SK-N-SH (cell line): ENCODE measurements at regions not wholly inside any gene's neighbourhood (a gene's known extent, or its start where the extent isn't known, plus 50 kb on each side); places are given as distances from the start of the nearest gene placed in this dataset.

Experiments used
- CTCF ChIA-PET: fragments of 300-600, 350-600 bp; formaldehyde crosslinking; extraction: SDS; loops from one replicate; lab custom pipeline; 2021; lab: Yijun Ruan, JAX
- POLR2A ChIA-PET: fragments of 350-600 bp; sonication (Branson Sonifier 250); formaldehyde crosslinking; extraction: SDS; loops from one replicate; lab custom pipeline; 2020; ENCODE audit warnings: antibody characterized with exemption, inconsistent platforms; lab: Yijun Ruan, JAX
- DNase-seq: peaks from one replicate; pipeline ENCODE4 v3.0.0; 2012
- H2AFZ ChIP-seq: fragments of 200-600 bp; sonication (generic); 2 replicates; pipeline ENCODE4 v1.8.1; 2016; ENCODE audit warnings: antibody characterized with exemption, mild to moderate bottlenecking, low read depth
- H3F3A ChIP-seq: fragments of 200-600 bp; sonication (generic); replicated peaks from 2 replicates; pipeline ENCODE3; 2016; ENCODE audit warnings: antibody characterized with exemption, mild to moderate bottlenecking; ENCODE audit not compliant: insufficient read depth
- H3K27ac ChIP-seq, 2 experiments: fragments of 200-500 bp in 1 of 2; fragments of 200-600 bp in 1 of 2; sonication (Bioruptor generic) in 1 of 2; sonication (generic), shearing (Covaris generic) in 1 of 2; 2 replicates each; pipeline versions ENCODE4 v1.5.1 to v1.6.1; 2014 to 2016; ENCODE audit warnings: low read depth in 2 of 2, inconsistent platforms in 1 of 2, low read length in 1 of 2, mild to moderate bottlenecking in 1 of 2, mixed read lengths in 1 of 2
- H3K27me3 ChIP-seq: fragments of 200-600 bp; sonication (generic), shearing (Covaris generic); 2 replicates; pipeline ENCODE4 v1.6.1; 2016; ENCODE audit warnings: mixed run types; ENCODE audit not compliant: insufficient read depth
- H3K36me3 ChIP-seq, 2 experiments: fragments of 200-500 bp in 1 of 2; fragments of 200-600 bp in 1 of 2; sonication (Bioruptor generic) in 1 of 2; sonication (generic) in 1 of 2; replicated peaks in 1 of 2; 2 replicates each; pipeline versions ENCODE3 to v1.5.1; 2014 to 2016; ENCODE audit warnings: low read length in 1 of 2, mild to moderate bottlenecking in 1 of 2; ENCODE audit not compliant: insufficient read depth in 2 of 2, control insufficient read depth in 1 of 2
- H3K4me1 ChIP-seq, 2 experiments: fragments of 200-500 bp in 1 of 2; fragments of 200-600 bp in 1 of 2; sonication (Bioruptor generic) in 1 of 2; sonication (generic), shearing (Covaris generic) in 1 of 2; 2 replicates each; pipeline versions ENCODE4 v1.5.1 to v1.6.1; 2014 to 2016; ENCODE audit warnings: low read depth in 1 of 2, low read length in 1 of 2, mixed run types in 1 of 2; ENCODE audit not compliant: insufficient read depth in 2 of 2, control insufficient read depth in 1 of 2
- H3K4me2 ChIP-seq: fragments of 200-600 bp; sonication (generic), shearing (Covaris generic); 2 replicates; pipeline ENCODE4 v1.6.1; 2017; ENCODE audit warnings: mixed run types
- H3K4me3 ChIP-seq, 2 experiments: fragments of 200-500 bp in 1 of 2; fragments of 200-600 bp in 1 of 2; sonication (Bioruptor generic) in 1 of 2; sonication (generic), shearing (Covaris generic) in 1 of 2; 2 replicates each; pipeline versions ENCODE4 v1.5.1 to v1.8.1; 2014 to 2016; ENCODE audit warnings: low read depth in 2 of 2, inconsistent platforms in 1 of 2, low read length in 1 of 2, mild to moderate bottlenecking in 1 of 2, mixed read lengths in 1 of 2, moderate library complexity in 1 of 2
- H3K79me2 ChIP-seq: fragments of 200-600 bp; sonication (generic); 2 replicates; pipeline ENCODE4 v1.8.1; 2017; ENCODE audit warnings: mild to moderate bottlenecking; ENCODE audit not compliant: insufficient read depth
- H3K9ac ChIP-seq: fragments of 200-600 bp; sonication (generic); 2 replicates; pipeline ENCODE4 v1.6.1; 2017; ENCODE audit warnings: mixed run types
- H3K9me2 ChIP-seq: fragments of 200-600 bp; sonication (generic); 2 replicates; pipeline ENCODE4 v1.6.1; 2017; ENCODE audit warnings: mixed run types
- H3K9me3 ChIP-seq: fragments of 200-600 bp; sonication (generic); 2 replicates; pipeline ENCODE4 v1.6.1; 2017; ENCODE audit warnings: mixed run types, mild to moderate bottlenecking, moderate library complexity
- H4K20me1 ChIP-seq: fragments of 200-600 bp; sonication (generic); 2 replicates; pipeline ENCODE4 v1.6.1; 2017; ENCODE audit warnings: mild to moderate bottlenecking, mixed run types; ENCODE audit not compliant: insufficient read depth
- CHD2 ChIP-seq: fragments of 150-350 bp; IDR thresholded peaks from 2 replicates; pipeline ENCODE4 v1.6.1; 2018; ENCODE audit warnings: low read length; ENCODE audit not compliant: partially characterized antibody
- CTCF ChIP-seq: fragments of 200-600 bp; sonication (generic); IDR thresholded peaks from 2 replicates; pipeline ENCODE4 v1.6.1; 2017; ENCODE audit warnings: antibody characterized with exemption, mild to moderate bottlenecking, moderate library complexity
- EP300 ChIP-seq, 2 experiments: IDR thresholded peaks; 2 replicates each; pipeline versions ENCODE4 v1.4.0 to v1.6.1; 2012; ENCODE audit warnings: borderline replicate concordance in 1 of 2, low read depth in 1 of 2, low read length in 1 of 2
- FOSL2 ChIP-seq: IDR thresholded peaks from 2 replicates; pipeline ENCODE4 v1.4.0; 2012; ENCODE audit warnings: low read depth, mild to moderate bottlenecking, moderate library complexity, borderline replicate concordance
- FOXM1 ChIP-seq: IDR thresholded peaks from 2 replicates; pipeline ENCODE4 v1.4.0; 2012; ENCODE audit warnings: low read depth, mild to moderate bottlenecking
- GABPA ChIP-seq: IDR thresholded peaks from 2 replicates; pipeline ENCODE4 v1.4.0; 2012; ENCODE audit warnings: low read depth, mild to moderate bottlenecking
- GATA2 ChIP-seq: sonication (generic); formaldehyde crosslinking; IDR thresholded peaks from 2 replicates; pipeline ENCODE4 v1.5.0; 2020; ENCODE audit warnings: mild to moderate bottlenecking, missing genetic modification reagents
- IRF3 ChIP-seq: fragments of 150-350 bp; IDR thresholded peaks from 2 replicates; pipeline ENCODE4 v1.6.1; 2016; ENCODE audit warnings: mild to moderate bottlenecking, low read depth, low read length
- JUND ChIP-seq: IDR thresholded peaks from 2 replicates; pipeline ENCODE4 v1.4.0; 2012
- MAX ChIP-seq: IDR thresholded peaks from 2 replicates; pipeline ENCODE4 v1.4.0; 2012; ENCODE audit warnings: low read depth
- MEF2A ChIP-seq: IDR thresholded peaks from 2 replicates; pipeline ENCODE4 v1.4.0; 2012; ENCODE audit warnings: low read depth, borderline replicate concordance
- NFIC ChIP-seq: IDR thresholded peaks from 2 replicates; pipeline ENCODE4 v1.4.0; 2012; ENCODE audit warnings: borderline replicate concordance
- RAD21 ChIP-seq: IDR thresholded peaks from 2 replicates; pipeline ENCODE4 v1.6.1; 2012; ENCODE audit warnings: mild to moderate bottlenecking, low read length
- RCOR1 ChIP-seq: fragments of 150-350 bp; IDR thresholded peaks from 2 replicates; pipeline ENCODE4 v1.6.1; 2017; ENCODE audit warnings: antibody characterized with exemption, low read length
- REST ChIP-seq: IDR thresholded peaks from 2 replicates; pipeline ENCODE4 v1.6.1; 2012; ENCODE audit warnings: mild to moderate bottlenecking, low read depth, low read length, moderate library complexity
- SMC3 ChIP-seq: IDR thresholded peaks from 2 replicates; pipeline ENCODE4 v1.6.1; 2012; ENCODE audit warnings: low read depth, low read length, improper control_type of control experiment
- TCF12 ChIP-seq: IDR thresholded peaks from 2 replicates; pipeline ENCODE4 v1.4.0; 2012
- TEAD4 ChIP-seq: IDR thresholded peaks from 2 replicates; pipeline ENCODE4 v1.4.0; 2012; ENCODE audit warnings: mild to moderate bottlenecking, borderline replicate concordance; ENCODE audit not compliant: insufficient read depth
- USF2 ChIP-seq: fragments of 150-350 bp; IDR thresholded peaks from 2 replicates; pipeline ENCODE4 v1.6.1; 2017; ENCODE audit warnings: antibody characterized with exemption, low read length, low read depth, borderline replicate concordance
- ZBTB33 ChIP-seq: IDR thresholded peaks from 2 replicates; pipeline ENCODE4 v1.4.0; 2012; ENCODE audit warnings: low read depth, borderline replicate concordance
- WGBS: methylation state at CpG from one replicate; pipeline ENCODE4 v1.1.6; 2017; ENCODE audit warnings: low lambda C conversion rate; 5-methylcytosine and 5-hydroxymethylcytosine counted together

GRCh38 chr2:177317857-177318256, 53.3 kb upstream of the NFE2L2 start:
- H3K27me3 ChIP-seq: no peaks in the 10 kb centered on the region
- no peak overlapping the region for H3K27ac ChIP-seq
- H2AFZ ChIP-seq: no peak overlapping the region
- WGBS: 96% methylated on average over 1 of the region's 1 CpG
- peaks cover 0 to 16% of the 10 kb centered on the region in 2 experiments for H3K36me3 ChIP-seq
- H3K9ac ChIP-seq: no peak overlapping the region
- CTCF ChIA-PET: no interaction called here
- no peak overlapping the region for H3K4me3 ChIP-seq
- H3K4me1 ChIP-seq: 0 out of 4 replicates have a peak, but pooled peaks cover 0 to 11% of the 10 kb centered on the region in 2 experiments
- H3K4me2 ChIP-seq: no peak overlapping the region
- no peaks in the 10 kb centered on the region for H3K79me2 ChIP-seq
- POLR2A ChIA-PET: no interaction called here
- H3K9me2 ChIP-seq: no peaks in the 10 kb centered on the region
- peaks cover 5% of the 10 kb centered on the region for H3F3A ChIP-seq
- DNase-seq: no peak
- H4K20me1 ChIP-seq: no peaks in the 10 kb centered on the region
- H3K9me3 ChIP-seq: no peaks in the 10 kb centered on the region
- TF ChIP-seq RCOR1 (no peak), REST (no peak), SMC3 (no peak), CHD2 (no peak), FOSL2 (no peak), GATA2 (CRISPR knock-in tag) (no peak), NFIC (no peak), TEAD4 (no peak), ZBTB33 (no peak), IRF3 (no peak), FOXM1 (no peak), JUND (no peak), CTCF (no peak), EP300 (IDR thresholded peaks at IDR 0.05; ENCODE audit: borderline replicate concordance in 1 of 2, low read depth in 1 of 2, low read length in 1 of 2) (no peak), GABPA (no peak), MAX (no peak), MEF2A (no peak), USF2 (no peak), RAD21 (no peak), TCF12 (no peak)
